ENCODE measurements at regions not wholly inside any gene's neighbourhood (a gene's known extent, or its start where the extent isn't known, plus 50 kb on each side); places are given as distances from the start of the nearest gene placed in this dataset.

GRCh38 chr16:48930951-48931553, 321.1 kb upstream of the N4BP1 start:
- H3K27ac ChIP-seq, result no peak overlapping the region
- ATAC-seq, result no peak
- no peak for DNase-seq
- no peaks in the 10 kb centered on the region for H3K9me3 ChIP-seq
- H3K4me1 ChIP-seq, result no peaks in the 10 kb centered on the region
- no peaks in the 10 kb centered on the region for H3K27me3 ChIP-seq (ENCODE audit: low read depth)
- intact Hi-C loops (cut with DNase I), result no loop called here
- no peaks in the 10 kb centered on the region for H3K36me3 ChIP-seq
- no peak overlapping the region for H3K4me3 ChIP-seq
- no peak for TF ChIP-seq CTCF (IDR thresholded peaks at IDR 0.05)

GRCh38 chr16:48919791-48920190, 309.8 kb upstream of the N4BP1 start:
- ATAC-seq (no peak), DNase-seq (no peak)
- no peaks in the 10 kb centered on the region for H3K9me3 ChIP-seq
- intact Hi-C loops (cut with DNase I), result no loop called here
- H3K27ac ChIP-seq, result no peak overlapping the region
- H3K4me3 ChIP-seq, result no peak overlapping the region
- H3K4me1 ChIP-seq, result no peaks in the 10 kb centered on the region
- no peaks in the 10 kb centered on the region for H3K36me3 ChIP-seq
- peaks cover 5% of the 10 kb centered on the region for H3K27me3 ChIP-seq (ENCODE audit: low read depth)
- TF ChIP-seq CTCF (IDR thresholded peaks at IDR 0.05), result no peak

GRCh38 chr16:48918520-48919258, 308.7 kb upstream of the N4BP1 start:
- Histone ChIP-seq H3K9me3 (no peaks in the 10 kb centered on the region), H3K27ac (no peak overlapping the region), H3K27me3 (ENCODE audit: low read depth) (peaks cover 5% of the 10 kb centered on the region), H3K36me3 (no peaks in the 10 kb centered on the region), H3K4me3 (no peak overlapping the region), H3K4me1 (no peaks in the 10 kb centered on the region)
- DNase-seq (no peak), ATAC-seq (no peak)
- no peak for TF ChIP-seq CTCF (IDR thresholded peaks at IDR 0.05)
- intact Hi-C loops (cut with DNase I), result no loop called here

GRCh38 chr16:48916566-48916965, 306.6 kb upstream of the N4BP1 start:
- DNase-seq, result no peak
- H3K36me3 ChIP-seq, result no peaks in the 10 kb centered on the region
- no peak for ATAC-seq
- no peak overlapping the region for H3K4me3 ChIP-seq
- TF ChIP-seq CTCF (IDR thresholded peaks at IDR 0.05), result no peak
- intact Hi-C loops (cut with DNase I), result no loop called here
- no peaks in the 10 kb centered on the region for H3K4me1 ChIP-seq
- H3K27ac ChIP-seq, result no peak overlapping the region
- peaks cover 5% of the 10 kb centered on the region for H3K27me3 ChIP-seq (ENCODE audit: low read depth)
- H3K9me3 ChIP-seq, result no peaks in the 10 kb centered on the region

- DNase-seq (no peak), ATAC-seq (no peak)
- Histone ChIP-seq H3K4me1 (no peaks in the 10 kb centered on the region), H3K27ac (no peak overlapping the region), H3K9me3 (no peaks in the 10 kb centered on the region), H3K36me3 (no peaks in the 10 kb centered on the region), H3K4me3 (no peak overlapping the region), H3K27me3 (ENCODE audit: low read depth) (peaks cover 5% of the 10 kb centered on the region)
- intact Hi-C loops (cut with DNase I), result no loop called here
- TF ChIP-seq CTCF (IDR thresholded peaks at IDR 0.05), result no peak
Measured at GRCh38 chr16:48914070-48914469, 304.1 kb upstream of the N4BP1 start.
